ENCODE measurements at regions not wholly inside any gene's neighbourhood (a gene's known extent, or its start where the extent isn't known, plus 50 kb on each side); places are given as distances from the start of the nearest gene placed in this dataset.

DNA sequence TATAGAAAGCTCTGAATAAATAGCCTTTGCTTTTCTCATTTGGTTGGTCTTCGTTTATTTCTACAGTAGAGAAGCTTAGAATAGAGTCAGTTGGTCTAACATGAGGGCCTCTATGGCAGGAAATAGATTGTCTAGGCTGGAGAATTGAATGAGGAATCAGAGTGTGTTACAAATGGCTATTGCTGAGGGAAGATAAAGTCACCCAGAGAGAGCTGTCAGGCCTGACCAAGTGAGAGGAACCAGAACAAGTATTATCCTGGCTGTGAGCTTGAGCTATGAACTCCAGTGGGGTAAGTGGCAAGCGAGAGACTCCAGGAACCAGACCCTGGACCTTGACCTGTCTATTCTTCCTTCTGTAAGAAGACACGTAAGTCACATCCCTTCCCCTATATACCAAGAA is 353.1 kb downstream of the CD83 start:
- TF ChIP-seq, protein P1, sequence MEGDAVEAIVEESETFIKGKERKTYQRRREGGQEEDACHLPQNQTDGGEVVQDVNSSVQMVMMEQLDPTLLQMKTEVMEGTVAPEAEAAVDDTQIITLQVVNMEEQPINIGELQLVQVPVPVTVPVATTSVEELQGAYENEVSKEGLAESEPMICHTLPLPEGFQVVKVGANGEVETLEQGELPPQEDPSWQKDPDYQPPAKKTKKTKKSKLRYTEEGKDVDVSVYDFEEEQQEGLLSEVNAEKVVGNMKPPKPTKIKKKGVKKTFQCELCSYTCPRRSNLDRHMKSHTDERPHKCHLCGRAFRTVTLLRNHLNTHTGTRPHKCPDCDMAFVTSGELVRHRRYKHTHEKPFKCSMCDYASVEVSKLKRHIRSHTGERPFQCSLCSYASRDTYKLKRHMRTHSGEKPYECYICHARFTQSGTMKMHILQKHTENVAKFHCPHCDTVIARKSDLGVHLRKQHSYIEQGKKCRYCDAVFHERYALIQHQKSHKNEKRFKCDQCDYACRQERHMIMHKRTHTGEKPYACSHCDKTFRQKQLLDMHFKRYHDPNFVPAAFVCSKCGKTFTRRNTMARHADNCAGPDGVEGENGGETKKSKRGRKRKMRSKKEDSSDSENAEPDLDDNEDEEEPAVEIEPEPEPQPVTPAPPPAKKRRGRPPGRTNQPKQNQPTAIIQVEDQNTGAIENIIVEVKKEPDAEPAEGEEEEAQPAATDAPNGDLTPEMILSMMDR (IDR thresholded peaks at IDR 0.05): no peak
- TF ChIP-seq POLR2A (IDR thresholded peaks at IDR 0.05) (no peak), POLR2AphosphoS5 (IDR thresholded peaks at IDR 0.05) (peak in 1 of 4 donors; percentile 38), EP300 (IDR thresholded peaks at IDR 0.05) (no peak)

Measured in sigmoid colon (tissue), 4 donors.